Smooth muscle cell (in vitro differentiated cells): ENCODE measurements at regions not wholly inside any gene's neighbourhood (a gene's known extent, or its start where the extent isn't known, plus 50 kb on each side); places are given as distances from the start of the nearest gene placed in this dataset.

Experiments
- DNase-seq: peaks from one replicate; lab custom pipeline; 2025; ENCODE audit not compliant: unreplicated experiment; lab: John Stamatoyannopoulos, UW
- H2AFZ ChIP-seq: fragments of 200-600 bp; sonication (generic); 2 replicates; pipeline ENCODE4 v1.6.0; 2016; ENCODE audit warnings: antibody characterized with exemption, low read depth, mild to moderate bottlenecking
- H3F3A ChIP-seq: fragments of 200-600 bp; sonication (generic); 2 replicates; pipeline ENCODE4 v1.6.0; 2017; ENCODE audit warnings: antibody characterized with exemption, low read depth
- H3K27ac ChIP-seq: fragments of 200-600 bp; sonication (generic); 2 replicates; pipeline ENCODE4 v1.5.1; 2016; ENCODE audit warnings: low read depth, mild to moderate bottlenecking
- H3K27me3 ChIP-seq: fragments of 200-600 bp; sonication (generic); 2 replicates; pipeline ENCODE4 v1.6.1; 2016; ENCODE audit warnings: low read depth, mild to moderate bottlenecking
- H3K36me3 ChIP-seq: fragments of 200-600 bp; sonication (generic); 2 replicates; pipeline ENCODE4 v1.5.1; 2016; ENCODE audit warnings: low read depth
- H3K4me1 ChIP-seq: fragments of 200-600 bp; sonication (generic); 2 replicates; pipeline ENCODE4 v1.5.1; 2016; ENCODE audit warnings: low read depth
- H3K4me2 ChIP-seq: fragments of 200-600 bp; sonication (generic); 2 replicates; pipeline ENCODE4 v1.6.0; 2016; ENCODE audit warnings: mild to moderate bottlenecking
- H3K4me3 ChIP-seq: fragments of 200-600 bp; sonication (generic); 2 replicates; pipeline ENCODE4 v1.5.1; 2016; ENCODE audit warnings: mild to moderate bottlenecking
- H3K79me2 ChIP-seq: fragments of 200-600 bp; sonication (generic); 2 replicates; pipeline ENCODE4 v1.6.0; 2016; ENCODE audit warnings: low read depth, mild to moderate bottlenecking
- H3K9ac ChIP-seq: fragments of 200-600 bp; sonication (generic); 2 replicates; pipeline ENCODE4 v1.6.0; 2016; ENCODE audit warnings: low read depth
- H3K9me3 ChIP-seq: fragments of 200-600 bp; sonication (generic); replicated peaks from 2 replicates; pipeline ENCODE4 v1.5.1; 2016; ENCODE audit warnings: low read depth
- H4K20me1 ChIP-seq: fragments of 200-600 bp; sonication (generic); 2 replicates; pipeline ENCODE4 v1.6.0; 2016; ENCODE audit warnings: low read depth
- CTCF ChIP-seq: fragments of 200-600 bp; sonication (generic); IDR thresholded peaks from 2 replicates; pipeline ENCODE4 v1.5.1; 2017; ENCODE audit warnings: borderline replicate concordance, mild to moderate bottlenecking, antibody characterized with exemption; ENCODE audit not compliant: insufficient read depth, poor library complexity, severe bottlenecking
- whole genome bisulfite sequencing: methylation state at CpG from one replicate; pipeline ENCODE4 v1.1.7; 2016; ENCODE audit warnings: low lambda C conversion rate; 5-methylcytosine and 5-hydroxymethylcytosine counted together

DNA sequence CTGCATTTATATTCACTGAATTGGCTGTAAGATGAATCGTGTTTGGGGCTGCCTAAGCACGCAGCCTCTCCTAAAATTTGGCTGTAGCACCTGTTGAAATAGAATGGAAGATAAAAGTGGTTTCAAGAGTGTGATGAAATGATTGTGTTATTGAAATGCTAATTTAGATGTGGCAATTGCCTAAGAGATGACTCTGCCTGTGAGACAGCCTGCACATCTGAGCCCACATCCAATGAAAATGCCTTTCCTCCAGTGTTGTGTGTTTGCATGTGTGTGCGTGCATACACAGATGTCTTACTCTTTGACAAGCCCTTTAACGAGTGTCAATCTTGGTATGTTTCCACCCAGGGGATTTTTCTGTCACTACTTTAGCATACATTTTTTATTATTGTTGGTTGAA lies 346.9 kb downstream of the MEIS1 start:
- no peak overlapping the region for H3K9ac ChIP-seq
- H3K4me2 ChIP-seq: no peak overlapping the region
- H3K79me2 ChIP-seq: no peaks in the 10 kb centered on the region
- H3K4me3 ChIP-seq: no peak overlapping the region
- no peak overlapping the region for H3K27ac ChIP-seq
- no peaks in the 10 kb centered on the region for H3K9me3 ChIP-seq
- no peaks in the 10 kb centered on the region for H3F3A ChIP-seq
- peaks cover 4% of the 10 kb centered on the region for H3K36me3 ChIP-seq
- no peaks in the 10 kb centered on the region for H4K20me1 ChIP-seq
- H3K27me3 ChIP-seq: no peaks in the 10 kb centered on the region
- H2AFZ ChIP-seq: no peak overlapping the region
- no peak for TF ChIP-seq CTCF
- DNase-seq: no peak
- 90% methylated on average over 4 of the region's 4 CpGs for WGBS
- no peaks in the 10 kb centered on the region for H3K4me1 ChIP-seq

DNA sequence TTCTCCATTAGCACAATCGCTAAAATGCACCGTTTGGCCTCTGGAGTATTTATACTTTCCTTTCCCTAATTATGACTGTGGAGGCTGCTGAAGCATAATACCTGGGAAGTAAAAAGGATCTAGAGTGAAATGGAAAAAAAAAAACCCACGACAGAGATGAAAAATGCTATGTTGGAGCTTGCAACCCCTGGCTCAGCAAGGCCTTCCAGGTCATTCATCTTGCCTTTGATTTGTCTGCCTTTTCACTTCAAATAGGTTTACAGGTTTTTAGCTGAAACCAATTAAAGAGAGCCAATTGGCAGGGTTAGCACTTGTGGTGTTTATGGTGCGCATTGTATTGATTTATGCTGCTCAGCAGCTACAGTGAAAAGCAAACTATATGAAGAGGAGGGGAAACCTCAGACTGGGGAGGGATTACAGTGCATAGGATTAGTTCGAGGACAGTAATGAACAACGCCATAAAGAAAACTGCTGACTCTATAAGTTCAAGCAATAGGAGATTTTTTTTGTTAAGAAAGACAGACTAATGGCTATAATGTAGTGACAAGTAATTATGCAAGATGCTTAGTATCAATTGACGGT lies 347.9 kb downstream of the MEIS1 start:
- WGBS: 77% methylated on average over 7 of the region's 7 CpGs
- Histone ChIP-seq H3K9ac (no peak overlapping the region), H3K9me3 (no peaks in the 10 kb centered on the region), H3K36me3 (no peaks in the 10 kb centered on the region), H3K4me3 (no peak overlapping the region), H2AFZ (no peak overlapping the region), H3K4me2 (no peak overlapping the region), H3K27ac (no peak overlapping the region), H3K79me2 (no peaks in the 10 kb centered on the region), H4K20me1 (no peaks in the 10 kb centered on the region), H3F3A (no peaks in the 10 kb centered on the region), H3K4me1 (no peaks in the 10 kb centered on the region), H3K27me3 (no peaks in the 10 kb centered on the region)
- TF ChIP-seq CTCF: no peak
- DNase-seq: no peak

DNA sequence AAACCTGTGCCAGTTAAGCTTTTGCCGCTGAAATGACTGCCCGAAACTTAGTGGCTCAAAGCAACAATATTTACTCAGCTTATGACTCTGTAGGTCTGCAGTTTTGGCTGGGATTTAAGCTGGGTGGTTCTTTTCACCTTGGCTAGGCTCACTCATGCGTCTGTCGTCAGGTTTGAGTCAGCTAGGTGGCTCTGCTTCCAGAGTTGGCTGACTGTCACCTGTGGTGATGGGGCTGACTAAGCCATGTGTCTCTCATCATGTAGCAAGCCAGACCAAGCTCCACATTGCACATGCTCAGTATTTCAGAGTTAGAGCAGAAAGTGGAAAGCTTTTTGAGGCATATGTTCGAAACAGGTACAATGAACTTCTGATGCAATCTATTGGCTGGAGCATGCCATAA lies 354.8 kb downstream of the MEIS1 start:
- Histone ChIP-seq H3K9me3 (no peaks in the 10 kb centered on the region), H3K36me3 (no peaks in the 10 kb centered on the region), H3F3A (no peaks in the 10 kb centered on the region), H3K79me2 (no peaks in the 10 kb centered on the region), H3K4me3 (no peak overlapping the region), H3K4me1 (no peaks in the 10 kb centered on the region), H3K9ac (no peak overlapping the region), H3K27me3 (no peaks in the 10 kb centered on the region), H2AFZ (no peak overlapping the region), H3K27ac (no peak overlapping the region), H4K20me1 (no peaks in the 10 kb centered on the region), H3K4me2 (no peak overlapping the region)
- no peak for TF ChIP-seq CTCF
- DNase-seq: no peak
- WGBS: 83% methylated on average over 5 of the region's 5 CpGs

- no peaks in the 10 kb centered on the region for H4K20me1 ChIP-seq
- no peak for DNase-seq
- no peaks in the 10 kb centered on the region for H3K79me2 ChIP-seq
- H3K36me3 ChIP-seq: no peaks in the 10 kb centered on the region
- H3F3A ChIP-seq: no peaks in the 10 kb centered on the region
- H3K9ac ChIP-seq: no peak overlapping the region
- no peaks in the 10 kb centered on the region for H3K27me3 ChIP-seq
- no peaks in the 10 kb centered on the region for H3K4me1 ChIP-seq
- no peak overlapping the region for H3K27ac ChIP-seq
- no peaks in the 10 kb centered on the region for H3K9me3 ChIP-seq
- no peak overlapping the region for H3K4me3 ChIP-seq
- TF ChIP-seq CTCF: no peak
- WGBS: 69% methylated on average over 1 of the region's 1 CpG
- H3K4me2 ChIP-seq: no peak overlapping the region
- H2AFZ ChIP-seq: no peak overlapping the region
Observed at GRCh38 chr2:66790651-66791181, 355.8 kb downstream of the MEIS1 start.
